IMR-90 (cell line): ENCODE measurements at regions not wholly inside any gene's neighbourhood (a gene's known extent, or its start where the extent isn't known, plus 50 kb on each side); places are given as distances from the start of the nearest gene placed in this dataset.

ENCODE experiments used
- ATAC-seq: fragments of 200-7000 bp; cut with Tn5 transposase; 2 replicates; pipeline ENCODE4 v1.9.1; 2020; ENCODE audit warnings: low read depth, mild to moderate bottlenecking, moderate library complexity
- BruUV-seq: library from RNA; stranded (reverse); fragments of 400-500 nt; replicated peaks from 2 replicates; lab custom pipeline; 2021; lab: Mats Ljungman, UMichigan
- CTCF ChIA-PET: fragments of 300-600 bp; formaldehyde crosslinking; extraction: SDS; loops from one replicate; lab custom pipeline; 2021; ENCODE audit warnings: antibody characterized with exemption; lab: Yijun Ruan, JAX
- POLR2A ChIA-PET: fragments of 300-600 bp; sonication (Branson Sonifier 250); formaldehyde crosslinking; loops from one replicate; lab custom pipeline; 2022; ENCODE audit warnings: antibody characterized with exemption; ENCODE audit not compliant: unreplicated experiment; lab: Charles Lee
- DNase-seq: peaks from one replicate; pipeline ENCODE4 v3.0.0; 2013
- H2AFZ ChIP-seq: replicated peaks from 2 replicates; pipeline ENCODE3; 2013; ENCODE audit warnings: low read length, mild to moderate bottlenecking; ENCODE audit not compliant: poor library complexity
- H2AK5ac ChIP-seq: 2 replicates; pipeline ENCODE4 v1.6.1; 2013; ENCODE audit warnings: low read depth, low read length, inconsistent platforms
- H2AK9ac ChIP-seq: replicated peaks from 2 replicates; pipeline ENCODE3; 2013; ENCODE audit warnings: mild to moderate bottlenecking, low read depth, low read length, moderate library complexity; ENCODE audit not compliant: poor library complexity
- H2BK120ac ChIP-seq: 2 replicates; pipeline ENCODE4 v1.6.1; 2013; ENCODE audit warnings: low read depth, low read length, inconsistent platforms
- H2BK15ac ChIP-seq: 3 replicates; pipeline ENCODE4 v1.6.1; 2013; ENCODE audit warnings: low read depth, low read length, inconsistent platforms
- H2BK20ac ChIP-seq: 2 replicates; pipeline ENCODE4 v1.6.1; 2013; ENCODE audit warnings: low read depth, mild to moderate bottlenecking, inconsistent platforms, low read length, moderate library complexity
- H2BK5ac ChIP-seq: 2 replicates; pipeline ENCODE4 v1.6.1; 2013; ENCODE audit warnings: mild to moderate bottlenecking, low read depth, low read length, inconsistent platforms; ENCODE audit not compliant: poor library complexity, severe bottlenecking
- H3K14ac ChIP-seq: replicated peaks from 2 replicates; pipeline ENCODE4 v1.6.1; 2013; ENCODE audit warnings: low read depth, low read length, inconsistent platforms
- H3K18ac ChIP-seq: 2 replicates; pipeline ENCODE4 v1.6.1; 2013; ENCODE audit warnings: low read depth, low read length, control low read depth
- H3K23ac ChIP-seq: 2 replicates; pipeline ENCODE4 v1.6.1; 2013; ENCODE audit warnings: low read depth, low read length, inconsistent platforms
- H3K27ac ChIP-seq: 2 replicates; pipeline ENCODE4 v1.5.1; 2013; ENCODE audit warnings: mild to moderate bottlenecking, control low read depth, low read length; ENCODE audit not compliant: insufficient read depth
- H3K27me3 ChIP-seq: 2 replicates; pipeline ENCODE4 v1.6.1; 2013; ENCODE audit warnings: low read length; ENCODE audit not compliant: control insufficient read depth, insufficient read depth
- H3K36me3 ChIP-seq: 2 replicates; pipeline ENCODE4 v1.6.1; 2013; ENCODE audit warnings: low read length, mixed read lengths; ENCODE audit not compliant: control insufficient read depth, insufficient read depth
- H3K4ac ChIP-seq: 2 replicates; pipeline ENCODE4 v1.6.1; 2013; ENCODE audit warnings: low read depth, low read length, inconsistent platforms
- H3K4me1 ChIP-seq: 2 replicates; pipeline ENCODE4 v1.6.1; 2013; ENCODE audit warnings: low read length, mixed read lengths; ENCODE audit not compliant: control insufficient read depth, insufficient read depth
- H3K4me2 ChIP-seq: 2 replicates; pipeline ENCODE4 v1.6.1; 2013; ENCODE audit warnings: low read depth, mild to moderate bottlenecking, control low read depth, low read length, moderate library complexity
- H3K4me3 ChIP-seq: 2 replicates; pipeline ENCODE4 v1.5.1; 2013; ENCODE audit warnings: low read depth, mild to moderate bottlenecking, control low read depth, low read length, moderate library complexity; ENCODE audit not compliant: insufficient read depth
- H3K56ac ChIP-seq: 2 replicates; pipeline ENCODE4 v1.6.1; 2013; ENCODE audit warnings: low read length, inconsistent platforms; ENCODE audit not compliant: insufficient read depth; ENCODE audit errors: extremely low read depth
- H3K79me1 ChIP-seq, 2 experiments: 2 replicates each; pipeline ENCODE4 v1.6.1; 2013; ENCODE audit warnings: low read length in 2 of 2, inconsistent platforms in 1 of 2, low read depth in 1 of 2
- H3K9ac ChIP-seq: 2 replicates; pipeline ENCODE4 v1.6.1; 2013; ENCODE audit warnings: low read depth, low read length, control low read depth
- H3K9me1 ChIP-seq: 2 replicates; pipeline ENCODE4 v1.6.1; 2013; ENCODE audit warnings: low read length, inconsistent platforms; ENCODE audit not compliant: insufficient read depth
- H3K9me3 ChIP-seq: 2 replicates; pipeline ENCODE4 v1.6.1; 2013; ENCODE audit warnings: low read length; ENCODE audit not compliant: control insufficient read depth, insufficient read depth
- H4K20me1 ChIP-seq: 2 replicates; pipeline ENCODE4 v1.6.1; 2013; ENCODE audit warnings: low read length, inconsistent platforms; ENCODE audit not compliant: insufficient read depth
- H4K5ac ChIP-seq: 2 replicates; pipeline ENCODE4 v1.6.1; 2013; ENCODE audit warnings: mild to moderate bottlenecking, low read depth, low read length, control low read depth
- H4K8ac ChIP-seq, 2 experiments: 2 replicates each; pipeline ENCODE4 v1.6.1; 2013; ENCODE audit warnings: low read depth in 2 of 2, low read length in 2 of 2, control low read depth in 1 of 2, inconsistent platforms in 1 of 2
- H4K91ac ChIP-seq: 2 replicates; pipeline ENCODE4 v1.6.1; 2013; ENCODE audit warnings: low read depth, low read length, inconsistent platforms; ENCODE audit not compliant: insufficient read depth
- BHLHE40 ChIP-seq: fragments of 150-350 bp; IDR thresholded peaks from 2 replicates; pipeline ENCODE4 v1.6.1; 2016; ENCODE audit warnings: mild to moderate bottlenecking, low read depth, low read length
- CEBPB ChIP-seq: IDR thresholded peaks from 2 replicates; pipeline ENCODE4 v1.6.1; 2012; ENCODE audit warnings: low read depth, low read length, improper control_type of control experiment
- CTCF ChIP-seq: conservative IDR thresholded peaks from 2 replicates; pipeline ENCODE4 v1.5.1; 2012; ENCODE audit warnings: mild to moderate bottlenecking, low read depth, low read length, improper control_type of control experiment
- ELK1 ChIP-seq: fragments of 150-350 bp; IDR thresholded peaks from 2 replicates; pipeline ENCODE4 v1.6.1; 2016; ENCODE audit warnings: low read depth, mild to moderate bottlenecking, low read length, moderate library complexity, borderline replicate concordance
- FOS ChIP-seq: fragments of 150-350 bp; IDR thresholded peaks from 2 replicates; pipeline ENCODE4 v1.6.1; 2016; ENCODE audit warnings: low read depth, low read length
- MAFK ChIP-seq: IDR thresholded peaks from 2 replicates; pipeline ENCODE4 v1.6.1; 2012; ENCODE audit warnings: low read depth, low read length, improper control_type of control experiment
- MAZ ChIP-seq: IDR thresholded peaks from 2 replicates; pipeline ENCODE4 v1.6.1; 2012; ENCODE audit warnings: low read depth, mild to moderate bottlenecking, low read length, improper control_type of control experiment, moderate library complexity, borderline replicate concordance
- MXI1 ChIP-seq: IDR thresholded peaks from 2 replicates; pipeline ENCODE4 v1.6.1; 2012; ENCODE audit warnings: low read depth, mild to moderate bottlenecking, low read length, moderate library complexity, borderline replicate concordance
- NFE2L2 ChIP-seq: fragments of 150-350 bp; IDR thresholded peaks from 2 replicates; pipeline ENCODE4 v1.6.1; 2016; ENCODE audit warnings: low read depth, mild to moderate bottlenecking, low read length
- POLR2A ChIP-seq: IDR thresholded peaks from 2 replicates; pipeline ENCODE4 v1.6.1; 2012; ENCODE audit warnings: mild to moderate bottlenecking, low read depth, low read length
- RAD21 ChIP-seq: IDR thresholded peaks from 2 replicates; pipeline ENCODE4 v1.6.1; 2012; ENCODE audit warnings: low read length, improper control_type of control experiment
- RCOR1 ChIP-seq: IDR thresholded peaks from 2 replicates; pipeline ENCODE4 v1.6.1; 2012; ENCODE audit warnings: mild to moderate bottlenecking, low read length, improper control_type of control experiment; ENCODE audit not compliant: insufficient replicate concordance
- RFX5 ChIP-seq: IDR thresholded peaks from 2 replicates; pipeline ENCODE4 v1.8.0; 2012; ENCODE audit warnings: low read depth, mild to moderate bottlenecking, low read length, moderate library complexity
- SMC3 ChIP-seq: fragments of 150-350 bp; IDR thresholded peaks from 2 replicates; pipeline ENCODE4 v1.6.1; 2016; ENCODE audit warnings: low read depth, mild to moderate bottlenecking, antibody characterized with exemption, low read length, moderate library complexity
- USF2 ChIP-seq: fragments of 150-350 bp; IDR thresholded peaks from 2 replicates; pipeline ENCODE4 v1.6.1; 2017; ENCODE audit warnings: mild to moderate bottlenecking, antibody characterized with exemption, low read length, low read depth
- WGBS, 2 experiments: methylation state at CpG; one replicate each; pipeline versions ENCODE4 v1.1.5 to v1.1.7; 2013; ENCODE audit warnings: missing lambda C conversion rate in 2 of 2; ENCODE audit not compliant: insufficient read length in 1 of 2; ENCODE audit errors: extremely low coverage in 2 of 2; 5-methylcytosine and 5-hydroxymethylcytosine counted together
- dilution Hi-C: fragments of 300-500 bp; cut with HindIII; formaldehyde crosslinking; loops from one replicate; pipeline ENCODE4 v1.14.3; 2018; ENCODE audit warnings: low sequenced_read_pairs; ENCODE audit not compliant: unreplicated experiment
- in situ Hi-C: fragments of 300-500 bp; cut with MboI; formaldehyde crosslinking; loops from 3 replicates; pipeline ENCODE4 v1.14.3; 2019; ENCODE audit warnings: low sequenced_read_pairs, inconsistent platforms, mixed read lengths
- intact Hi-C: fragments of 100-400 bp; cut with micrococcal nuclease; formaldehyde crosslinking; loops from 2 replicates; pipeline ENCODE4 v1.10.0; 2022

- H2AK5ac ChIP-seq: no peak overlapping the region
- H3K9ac ChIP-seq: no peak overlapping the region
- H2AFZ ChIP-seq: no peak overlapping the region
- no peak overlapping the region for H2BK120ac ChIP-seq
- WGBS, 2 experiments: 100% methylated on average over 1 of the region's 4 CpGs; no CpG with 5 or more reads in 1 of the 2 experiments
- H3K4ac ChIP-seq: no peak overlapping the region
- CTCF ChIA-PET: interaction anchor here (0.8 kb wide), 1 partner anchor 262 kb away, joined by 3 read pairs; no protein-coding TSS in a partner anchor
- H2BK15ac ChIP-seq: no peak overlapping the region
- no peak overlapping the region for H2BK5ac ChIP-seq
- no peaks in the 10 kb centered on the region; the same call in 1 of the 2 replicates for H3K4me1 ChIP-seq
- H3K14ac ChIP-seq: no peak overlapping the region
- H2BK20ac ChIP-seq: no peak overlapping the region
- no peak overlapping the region for H3K4me3 ChIP-seq
- no peaks in the 10 kb centered on the region for H3K27me3 ChIP-seq
- intact Hi-C loops: no loop called here
- POLR2A ChIA-PET: no interaction called here
- no peak overlapping the region for H4K5ac ChIP-seq
- no peaks in the 10 kb centered on the region for H3K9me1 ChIP-seq
- H3K27ac ChIP-seq: no peak overlapping the region
- H3K56ac ChIP-seq: no peak overlapping the region
- DNase-seq (no peak), ATAC-seq (no peak)
- no peak overlapping the region for H4K91ac ChIP-seq
- no peaks in the 10 kb centered on the region for H4K20me1 ChIP-seq
- TF ChIP-seq ELK1 (no peak), FOS (no peak), RAD21 (no peak), RFX5 (no peak), SMC3 (no peak), MAZ (no peak), MXI1 (no peak), USF2 (no peak), CTCF (no peak), POLR2A (no peak), BHLHE40 (no peak), MAFK (no peak), CEBPB (no peak), NFE2L2 (no peak), RCOR1 (no peak)
- H3K18ac ChIP-seq: no peak overlapping the region
- H3K9me3 ChIP-seq: no peaks in the 10 kb centered on the region
- H3K4me2 ChIP-seq: no peak overlapping the region
- H4K8ac ChIP-seq: no peak overlapping the region
- no TSS peak for BruUV-seq
- H2AK9ac ChIP-seq: no peak overlapping the region
- dilution Hi-C loops: no loop called here
- in situ Hi-C loops: no loop called here
- no peak overlapping the region for H3K23ac ChIP-seq
- H3K79me1 ChIP-seq: no peaks in the 10 kb centered on the region
- no peaks in the 10 kb centered on the region for H3K36me3 ChIP-seq
Observed at GRCh38 chr1:218634212-218634611, 289.1 kb downstream of the TGFB2 start.
